Endodermal cell (in vitro differentiated cells): ENCODE measurements at regions not wholly inside any gene's neighbourhood (a gene's known extent, or its start where the extent isn't known, plus 50 kb on each side); places are given as distances from the start of the nearest gene placed in this dataset.

ENCODE experiments used
- DNase-seq: peaks from one replicate; pipeline ENCODE4 v3.0.0-alpha.2; 2017
- H3K27ac ChIP-seq: 2 replicates; pipeline ENCODE4 v1.5.1; 2013; ENCODE audit warnings: mild to moderate bottlenecking, low read depth, low read length, moderate library complexity
- H3K27me3 ChIP-seq: 2 replicates; pipeline ENCODE4 v1.6.1; 2013; ENCODE audit warnings: mild to moderate bottlenecking, low read length, moderate library complexity; ENCODE audit not compliant: insufficient read depth, control insufficient read depth, poor library complexity, severe bottlenecking
- H3K36me3 ChIP-seq: 2 replicates; pipeline ENCODE4 v1.7.0; 2013; ENCODE audit warnings: mild to moderate bottlenecking, low read length, moderate library complexity; ENCODE audit not compliant: control insufficient read depth, insufficient read depth
- H3K4me1 ChIP-seq: one replicate; pipeline ENCODE4 v1.7.0; 2013; ENCODE audit warnings: low read length; ENCODE audit not compliant: control insufficient read depth, insufficient read depth
- H3K4me3 ChIP-seq: 2 replicates; pipeline ENCODE4 v1.5.1; 2013; ENCODE audit warnings: mild to moderate bottlenecking, low read length, moderate library complexity
- H3K9ac ChIP-seq: 2 replicates; pipeline ENCODE4 v1.6.1; 2013; ENCODE audit warnings: mild to moderate bottlenecking, low read length, moderate library complexity; ENCODE audit not compliant: poor library complexity, severe bottlenecking; ENCODE audit errors: extremely low read depth
- H3K9me3 ChIP-seq: 2 replicates; pipeline ENCODE4 v1.6.1; 2013; ENCODE audit warnings: mild to moderate bottlenecking, low read length, moderate library complexity; ENCODE audit not compliant: control insufficient read depth
- H3K27ac Mint-ChIP-seq: 2 replicates; pipeline ENCODE4 v1.8.0; 2020; ENCODE audit warnings: mixed read lengths
- H3K27me3 Mint-ChIP-seq: 2 replicates; pipeline ENCODE4 v1.8.0; 2021; ENCODE audit warnings: mild to moderate bottlenecking, mixed read lengths; ENCODE audit not compliant: insufficient read depth
- H3K36me3 Mint-ChIP-seq: 2 replicates; pipeline ENCODE4 v1.8.0; 2020; ENCODE audit warnings: low read depth, mixed read lengths
- H3K4me1 Mint-ChIP-seq: 2 replicates; pipeline ENCODE4 v1.8.0; 2020; ENCODE audit warnings: mixed read lengths
- H3K4me3 Mint-ChIP-seq: 2 replicates; pipeline ENCODE4 v1.8.0; 2020; ENCODE audit warnings: mild to moderate bottlenecking, moderate library complexity, mixed read lengths
- H3K9me3 Mint-ChIP-seq: 2 replicates; pipeline ENCODE4 v1.8.0; 2020; ENCODE audit warnings: mild to moderate bottlenecking, mixed read lengths
- CTCF ChIP-seq: fragments of 200-600 bp; sonication (generic); conservative IDR thresholded peaks from 2 replicates; pipeline ENCODE4 v1.5.0; 2021; ENCODE audit warnings: antibody characterized with exemption, mild to moderate bottlenecking
- WGBS, 2 experiments: methylation state at CpG; one replicate each; pipeline versions ENCODE4 v1.1.5 to v1.1.7; 2013; ENCODE audit warnings: missing lambda C conversion rate in 2 of 2, mixed read lengths in 1 of 2; ENCODE audit not compliant: insufficient coverage in 1 of 2, insufficient read length in 1 of 2; 5-methylcytosine and 5-hydroxymethylcytosine counted together

GRCh38 chr2:215816424-215816823 is 196.9 kb downstream of the MREG start:
- Mint-ChIP-seq H3K4me1 (peaks cover 27% of the 10 kb centered on the region), H3K36me3 (peaks cover 5% of the 10 kb centered on the region), H3K27ac (no peak overlapping the region), H3K27me3 (no peaks in the 10 kb centered on the region), H3K4me3 (no peak overlapping the region), H3K9me3 (peaks cover 24% of the 10 kb centered on the region)
- DNase-seq = no peak
- Histone ChIP-seq H3K27me3 (no peaks in the 10 kb centered on the region), H3K4me1 (no peaks in the 10 kb centered on the region), H3K36me3 (no peaks in the 10 kb centered on the region), H3K9ac (no peak overlapping the region), H3K27ac (no peak overlapping the region), H3K4me3 (no peak overlapping the region), H3K9me3 (peaks cover 5% of the 10 kb centered on the region)
- no peak for TF ChIP-seq CTCF
- 80% methylated on average over 3 of the region's 5 CpGs; no CpG with 5 or more reads in 1 of the 2 experiments for WGBS, 2 experiments

- TF ChIP-seq CTCF = no peak
- H3K9me3 Mint-ChIP-seq = peaks cover 19% of the 10 kb centered on the region
- no peak overlapping the region for H3K9ac ChIP-seq
- 92 to 96% methylated on average over 2 of the region's 2 CpGs for WGBS, 2 experiments
- H3K4me3 Mint-ChIP-seq = no peak overlapping the region
- peaks cover 31% of the 10 kb centered on the region for H3K4me1 Mint-ChIP-seq
- H3K4me1 ChIP-seq = no peaks in the 10 kb centered on the region
- no peaks in the 10 kb centered on the region for H3K27me3 ChIP-seq
- H3K36me3 Mint-ChIP-seq = peaks cover 5% of the 10 kb centered on the region
- H3K27ac ChIP-seq = no peak overlapping the region
- no peak overlapping the region for H3K4me3 ChIP-seq
- no peak overlapping the region for H3K27ac Mint-ChIP-seq
- H3K36me3 ChIP-seq = no peaks in the 10 kb centered on the region
- peaks cover 5% of the 10 kb centered on the region for H3K9me3 ChIP-seq
- H3K27me3 Mint-ChIP-seq = no peaks in the 10 kb centered on the region
- no peak for DNase-seq
Measured at GRCh38 chr2:215815960-215816359, 197.4 kb downstream of the MREG start.

- Mint-ChIP-seq H3K4me1 (peaks cover 48% of the 10 kb centered on the region), H3K27ac (no peak overlapping the region), H3K27me3 (no peaks in the 10 kb centered on the region), H3K36me3 (no peaks in the 10 kb centered on the region), H3K4me3 (no peak overlapping the region), H3K9me3 (no peaks in the 10 kb centered on the region)
- Histone ChIP-seq H3K36me3 (no peaks in the 10 kb centered on the region), H3K4me1 (peaks cover 4% of the 10 kb centered on the region), H3K9ac (no peak overlapping the region), H3K27me3 (no peaks in the 10 kb centered on the region), H3K27ac (no peak overlapping the region), H3K4me3 (no peak overlapping the region), H3K9me3 (no peaks in the 10 kb centered on the region)
- TF ChIP-seq CTCF = no peak
- DNase-seq = no peak
Measured at GRCh38 chr2:215812966-215813365, 200.4 kb downstream of the MREG start.
